Lower leg skin (tissue), 3 donors: ENCODE measurements at regions not wholly inside any gene's neighbourhood (a gene's known extent, or its start where the extent isn't known, plus 50 kb on each side); places are given as distances from the start of the nearest gene placed in this dataset.

ENCODE experiments used
- POLR2A ChIP-seq, 2 donors: fragments of 450-650 bp; IDR thresholded peaks; one replicate each; pipeline ENCODE4 v1.6.1; 2016 to 2017; ENCODE audit warnings: antibody characterized with exemption in 2 of 2, mild to moderate bottlenecking in 1 of 2, moderate library complexity in 1 of 2
- TF ChIP-seq, protein P1 (sequence below), 3 donors: fragments of 450-650 bp; IDR thresholded peaks; one replicate each; pipeline ENCODE4 v1.5.1; 2016; ENCODE audit warnings: antibody characterized with exemption in 3 of 3, mild to moderate bottlenecking in 3 of 3, moderate library complexity in 2 of 3

DNA sequence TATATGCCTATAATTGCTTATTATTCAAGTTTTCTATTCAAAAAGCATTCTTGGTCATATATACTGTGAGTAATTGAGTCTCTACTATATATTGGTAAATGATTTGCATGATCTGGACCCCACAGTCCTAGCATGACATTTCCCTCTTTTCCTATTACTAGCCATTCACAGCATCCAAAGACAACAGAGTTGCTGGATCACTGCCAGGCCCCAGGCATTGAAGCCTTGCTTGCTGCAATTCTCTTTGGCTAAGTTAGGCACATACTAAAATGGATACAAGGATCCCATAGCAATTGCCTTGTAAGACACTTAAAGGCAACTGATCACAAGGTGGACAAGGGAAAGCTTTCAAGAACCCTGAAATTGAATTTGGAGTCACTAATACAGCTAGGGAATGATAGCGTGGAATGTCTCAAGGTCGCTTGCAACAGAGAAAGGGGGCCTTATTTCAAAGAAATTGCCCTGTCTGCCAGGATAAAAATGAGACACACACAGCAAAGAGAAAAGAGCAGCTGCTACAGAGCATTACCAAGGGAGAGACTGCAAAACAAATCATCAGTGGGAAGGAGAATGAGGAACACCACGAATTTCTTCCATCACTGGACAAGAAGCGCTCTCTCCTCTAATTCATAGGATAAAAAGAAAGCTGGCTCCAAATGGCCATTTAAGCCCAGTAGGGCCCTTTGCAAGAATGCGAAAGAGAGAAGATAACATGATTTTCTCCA lies 77.1 kb upstream of the EPHA4 start:
- TF ChIP-seq, protein P1, sequence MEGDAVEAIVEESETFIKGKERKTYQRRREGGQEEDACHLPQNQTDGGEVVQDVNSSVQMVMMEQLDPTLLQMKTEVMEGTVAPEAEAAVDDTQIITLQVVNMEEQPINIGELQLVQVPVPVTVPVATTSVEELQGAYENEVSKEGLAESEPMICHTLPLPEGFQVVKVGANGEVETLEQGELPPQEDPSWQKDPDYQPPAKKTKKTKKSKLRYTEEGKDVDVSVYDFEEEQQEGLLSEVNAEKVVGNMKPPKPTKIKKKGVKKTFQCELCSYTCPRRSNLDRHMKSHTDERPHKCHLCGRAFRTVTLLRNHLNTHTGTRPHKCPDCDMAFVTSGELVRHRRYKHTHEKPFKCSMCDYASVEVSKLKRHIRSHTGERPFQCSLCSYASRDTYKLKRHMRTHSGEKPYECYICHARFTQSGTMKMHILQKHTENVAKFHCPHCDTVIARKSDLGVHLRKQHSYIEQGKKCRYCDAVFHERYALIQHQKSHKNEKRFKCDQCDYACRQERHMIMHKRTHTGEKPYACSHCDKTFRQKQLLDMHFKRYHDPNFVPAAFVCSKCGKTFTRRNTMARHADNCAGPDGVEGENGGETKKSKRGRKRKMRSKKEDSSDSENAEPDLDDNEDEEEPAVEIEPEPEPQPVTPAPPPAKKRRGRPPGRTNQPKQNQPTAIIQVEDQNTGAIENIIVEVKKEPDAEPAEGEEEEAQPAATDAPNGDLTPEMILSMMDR (IDR thresholded peaks at IDR 0.05) = no peak
- TF ChIP-seq POLR2A (IDR thresholded peaks at IDR 0.05) = no peak
